ENCODE measurements at regions not wholly inside any gene's neighbourhood (a gene's known extent, or its start where the extent isn't known, plus 50 kb on each side); places are given as distances from the start of the nearest gene placed in this dataset.

DNA sequence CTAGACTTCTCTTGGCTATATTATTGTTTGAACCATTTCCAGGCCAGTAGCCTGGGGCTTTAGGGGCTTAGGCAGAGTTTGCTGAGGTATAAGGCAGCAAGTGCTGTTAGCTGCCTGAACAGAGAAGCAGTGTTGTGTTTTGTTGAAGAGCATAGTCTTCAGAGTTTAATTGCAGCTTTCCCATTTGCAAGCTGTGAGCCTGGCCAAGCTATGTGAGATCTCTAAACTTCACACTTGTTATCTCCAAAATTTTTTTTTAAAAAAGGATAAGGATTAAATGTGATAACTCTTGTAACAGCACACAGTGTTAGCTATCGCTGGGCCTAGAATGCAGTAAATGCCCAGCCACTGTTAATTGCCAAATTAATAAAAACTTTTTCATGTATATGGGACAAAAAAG lies 782.4 kb downstream of the REEP3 start:
- Mint-ChIP-seq H3K27ac (no peak overlapping the region), H3K36me3 (ENCODE audit: low read depth) (no peaks in the 10 kb centered on the region), H3K27me3 (no peaks in the 10 kb centered on the region), H3K4me1 (ENCODE audit: low read depth) (no peaks in the 10 kb centered on the region), H3K4me3 (no peak overlapping the region), H3K9me3 (no peaks in the 10 kb centered on the region)
- intact Hi-C loops (cut with micrococcal nuclease) = no loop called here

DNA sequence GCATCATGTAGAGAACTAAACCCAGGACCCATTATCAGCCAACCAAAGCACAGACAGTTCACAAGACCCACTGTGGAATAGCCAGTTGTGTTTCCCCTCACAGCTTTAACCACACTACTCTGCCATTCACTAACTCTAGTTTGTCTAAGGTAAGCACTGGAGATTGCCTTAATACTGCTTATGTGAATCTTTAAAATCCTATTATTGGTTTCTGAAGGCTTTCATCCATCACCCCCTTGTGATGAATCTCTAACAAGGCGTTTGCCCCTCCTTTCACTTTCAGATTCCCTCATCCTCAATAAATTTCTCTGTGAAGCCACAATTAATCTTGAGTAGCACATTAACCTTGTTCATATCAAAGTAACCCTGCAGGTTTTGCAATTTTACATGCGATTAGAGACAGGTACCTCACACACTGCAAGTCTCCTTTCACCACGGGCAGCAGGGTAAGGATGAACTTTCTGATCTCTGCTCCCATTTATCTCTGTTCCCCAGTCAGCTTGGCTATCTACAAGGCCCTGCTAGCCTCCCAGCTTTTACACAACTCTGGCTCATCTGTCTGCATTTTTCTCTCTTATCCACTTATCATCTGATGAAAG lies 785.6 kb downstream of the REEP3 start:
- Mint-ChIP-seq H3K4me3 (no peak overlapping the region), H3K27me3 (no peaks in the 10 kb centered on the region), H3K27ac (no peak overlapping the region), H3K4me1 (ENCODE audit: low read depth) (no peaks in the 10 kb centered on the region), H3K9me3 (no peaks in the 10 kb centered on the region), H3K36me3 (ENCODE audit: low read depth) (no peaks in the 10 kb centered on the region)
- intact Hi-C loops (cut with micrococcal nuclease) = no loop called here

DNA sequence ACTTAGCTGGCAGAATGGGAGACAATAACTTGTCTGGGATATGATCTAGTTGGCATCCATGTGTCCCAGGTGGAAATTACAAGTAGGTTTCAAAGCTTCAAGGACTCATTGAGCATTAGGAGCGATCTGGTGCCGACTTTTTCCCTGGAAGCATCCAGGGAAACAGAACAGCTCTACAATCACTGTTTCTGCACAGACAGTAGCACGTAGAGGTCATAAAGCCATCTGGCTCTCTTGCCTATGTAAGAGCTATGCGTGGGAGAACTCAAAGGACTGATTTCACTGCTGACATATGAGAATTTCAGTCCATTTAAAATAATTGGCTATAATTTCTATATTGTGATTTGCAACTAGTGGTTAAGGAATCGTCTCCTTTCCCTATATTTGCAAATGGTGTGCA lies 791.7 kb downstream of the REEP3 start:
- H3K9me3 Mint-ChIP-seq = no peaks in the 10 kb centered on the region
- no peaks in the 10 kb centered on the region for H3K4me1 Mint-ChIP-seq (ENCODE audit: low read depth)
- H3K36me3 Mint-ChIP-seq (ENCODE audit: low read depth) = no peaks in the 10 kb centered on the region
- no peak overlapping the region for H3K27ac Mint-ChIP-seq
- intact Hi-C loops (cut with micrococcal nuclease) = no loop called here
- H3K27me3 Mint-ChIP-seq = no peaks in the 10 kb centered on the region
- no peak overlapping the region for H3K4me3 Mint-ChIP-seq

DNA sequence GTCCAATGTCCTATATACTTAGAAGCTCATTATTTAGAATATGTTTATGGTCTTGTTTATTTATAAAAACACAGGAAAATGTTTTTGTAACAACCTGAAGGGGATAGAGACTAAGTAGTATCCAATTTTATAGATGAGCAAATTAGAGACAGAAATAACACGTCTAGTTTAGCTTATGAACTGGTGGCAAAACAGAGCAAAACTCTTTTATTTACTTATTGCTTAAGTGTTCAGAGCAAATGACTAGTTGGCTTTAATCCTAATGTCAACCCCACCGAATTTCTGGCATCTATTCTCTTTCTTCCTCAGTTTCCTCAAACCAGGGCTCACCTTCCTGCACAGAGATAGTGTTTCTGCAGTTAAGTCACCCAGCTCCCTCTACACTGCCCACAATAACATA lies 792.8 kb downstream of the REEP3 start:
- Mint-ChIP-seq H3K27ac (no peak overlapping the region), H3K4me1 (ENCODE audit: low read depth) (no peaks in the 10 kb centered on the region), H3K36me3 (ENCODE audit: low read depth) (no peaks in the 10 kb centered on the region), H3K4me3 (no peak overlapping the region), H3K27me3 (no peaks in the 10 kb centered on the region), H3K9me3 (no peaks in the 10 kb centered on the region)
- intact Hi-C loops (cut with micrococcal nuclease) = no loop called here

DNA sequence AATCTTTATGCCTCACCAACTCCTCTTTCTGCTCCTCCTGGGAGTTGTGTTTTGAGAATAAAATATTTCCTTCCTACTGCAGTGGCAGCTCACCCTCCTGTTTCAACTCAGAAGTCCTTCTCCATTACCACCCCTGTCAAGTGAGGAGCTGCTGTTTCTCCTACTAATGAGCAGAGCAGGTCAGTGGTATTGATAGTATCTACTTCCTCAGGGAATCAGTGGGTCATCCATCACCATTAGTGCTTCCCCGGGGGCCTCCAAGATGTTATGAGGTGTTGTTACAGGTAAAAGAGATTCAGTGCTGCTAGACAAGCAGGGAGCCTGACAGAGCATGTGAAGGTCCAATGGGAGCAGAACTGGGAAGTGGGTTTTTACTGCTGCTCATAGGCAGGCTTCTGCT lies 795.2 kb downstream of the REEP3 start:
- H3K27me3 Mint-ChIP-seq = no peaks in the 10 kb centered on the region
- intact Hi-C loops (cut with micrococcal nuclease) = no loop called here
- no peaks in the 10 kb centered on the region for H3K4me1 Mint-ChIP-seq (ENCODE audit: low read depth)
- H3K27ac Mint-ChIP-seq = no peak overlapping the region
- H3K4me3 Mint-ChIP-seq = no peak overlapping the region
- no peaks in the 10 kb centered on the region for H3K9me3 Mint-ChIP-seq
- no peaks in the 10 kb centered on the region for H3K36me3 Mint-ChIP-seq (ENCODE audit: low read depth)

DNA sequence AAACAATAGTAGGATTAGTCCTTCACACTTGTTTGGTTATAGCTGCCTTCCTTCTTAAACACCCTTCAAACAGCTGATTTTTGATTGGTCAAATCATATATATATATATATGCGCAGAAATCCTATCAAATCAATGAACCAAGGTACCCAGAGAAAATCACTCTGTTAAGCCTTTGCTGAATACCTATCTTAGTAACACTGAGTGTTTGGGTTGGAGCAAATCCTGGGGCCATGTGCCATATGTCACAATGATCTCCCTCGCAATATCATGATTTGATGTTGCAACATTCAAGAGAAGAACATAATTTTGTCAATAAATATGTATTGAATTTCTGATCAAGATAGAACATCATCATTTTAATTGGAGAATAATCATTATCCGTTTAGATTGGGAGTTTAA lies 795.6 kb downstream of the REEP3 start:
- Mint-ChIP-seq H3K4me1 (ENCODE audit: low read depth) (no peaks in the 10 kb centered on the region), H3K27me3 (no peaks in the 10 kb centered on the region), H3K27ac (no peak overlapping the region), H3K4me3 (no peak overlapping the region), H3K36me3 (ENCODE audit: low read depth) (no peaks in the 10 kb centered on the region), H3K9me3 (no peaks in the 10 kb centered on the region)
- intact Hi-C loops (cut with micrococcal nuclease) = no loop called here

DNA sequence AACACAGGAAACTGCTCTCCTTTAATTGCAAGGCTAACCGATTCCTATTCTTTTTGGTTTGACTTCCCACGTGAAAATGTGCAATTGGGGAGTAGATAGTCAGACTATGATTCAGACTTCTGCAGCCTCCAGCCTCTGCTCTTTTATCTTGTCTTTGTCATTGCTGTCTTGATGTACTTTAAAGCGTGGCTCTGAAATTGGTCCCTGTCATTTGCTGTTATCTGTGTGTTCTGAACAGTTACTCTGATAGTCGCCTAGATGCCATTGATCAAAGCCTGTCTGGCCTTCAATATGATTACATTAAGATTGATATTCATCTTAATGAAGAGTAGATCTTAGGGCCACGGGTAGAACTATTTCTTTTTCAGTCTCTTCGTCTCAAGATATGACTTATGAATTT lies 799.2 kb downstream of the REEP3 start:
- no peaks in the 10 kb centered on the region for H3K4me1 Mint-ChIP-seq (ENCODE audit: low read depth)
- peaks cover 18% of the 10 kb centered on the region for H3K9me3 Mint-ChIP-seq
- H3K27ac Mint-ChIP-seq = no peak overlapping the region
- no peak overlapping the region for H3K4me3 Mint-ChIP-seq
- H3K36me3 Mint-ChIP-seq (ENCODE audit: low read depth) = no peaks in the 10 kb centered on the region
- intact Hi-C loops (cut with micrococcal nuclease) = no loop called here
- H3K27me3 Mint-ChIP-seq = no peaks in the 10 kb centered on the region

DNA sequence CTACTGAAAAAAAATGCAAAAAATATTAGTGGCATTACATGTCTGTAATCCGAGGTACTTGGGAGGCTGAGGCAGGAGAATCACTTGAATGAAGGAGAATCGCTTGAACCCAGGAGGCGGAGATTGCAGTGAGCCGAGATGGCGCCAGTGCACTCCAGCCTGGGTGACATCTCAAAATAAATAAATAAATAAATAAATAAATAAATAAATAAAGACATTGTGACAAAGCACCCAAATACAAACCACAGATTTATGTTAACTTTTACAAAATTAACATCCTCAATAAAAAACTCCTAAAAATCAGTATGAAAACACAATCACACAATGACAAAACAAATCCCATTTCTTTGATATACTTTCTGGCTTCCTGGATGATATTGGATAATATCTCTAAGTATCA lies 808.3 kb downstream of the REEP3 start:
- Mint-ChIP-seq H3K4me1 (ENCODE audit: low read depth) (no peaks in the 10 kb centered on the region), H3K36me3 (ENCODE audit: low read depth) (no peaks in the 10 kb centered on the region), H3K4me3 (no peak overlapping the region), H3K27me3 (no peaks in the 10 kb centered on the region), H3K27ac (no peak overlapping the region), H3K9me3 (peaks cover 28% of the 10 kb centered on the region)
- intact Hi-C loops (cut with micrococcal nuclease) = no loop called here

DNA sequence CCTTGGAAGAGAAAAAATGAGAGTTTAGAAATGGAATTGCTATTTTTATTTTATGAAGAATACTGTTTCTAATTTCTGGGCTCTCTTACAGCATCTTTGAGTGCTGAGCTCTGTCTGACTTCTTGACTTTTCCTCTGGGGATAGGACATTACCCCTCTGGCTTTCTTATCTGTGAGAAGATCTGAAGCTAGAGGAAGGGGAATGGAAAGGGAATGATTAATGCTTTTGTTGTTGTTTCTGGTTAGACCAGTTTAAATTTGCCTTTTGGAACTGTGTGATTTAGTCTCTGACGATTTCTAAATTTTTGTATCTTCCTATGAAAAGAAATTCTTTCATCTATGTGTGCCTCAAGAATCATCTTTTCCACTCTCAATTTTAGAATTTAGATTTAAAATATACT lies 811.4 kb downstream of the REEP3 start:
- Mint-ChIP-seq H3K27ac (no peak overlapping the region), H3K4me1 (ENCODE audit: low read depth) (no peaks in the 10 kb centered on the region), H3K9me3 (peaks cover 4% of the 10 kb centered on the region), H3K36me3 (ENCODE audit: low read depth) (no peaks in the 10 kb centered on the region), H3K27me3 (no peaks in the 10 kb centered on the region), H3K4me3 (no peak overlapping the region)
- intact Hi-C loops (cut with micrococcal nuclease) = no loop called here

DNA sequence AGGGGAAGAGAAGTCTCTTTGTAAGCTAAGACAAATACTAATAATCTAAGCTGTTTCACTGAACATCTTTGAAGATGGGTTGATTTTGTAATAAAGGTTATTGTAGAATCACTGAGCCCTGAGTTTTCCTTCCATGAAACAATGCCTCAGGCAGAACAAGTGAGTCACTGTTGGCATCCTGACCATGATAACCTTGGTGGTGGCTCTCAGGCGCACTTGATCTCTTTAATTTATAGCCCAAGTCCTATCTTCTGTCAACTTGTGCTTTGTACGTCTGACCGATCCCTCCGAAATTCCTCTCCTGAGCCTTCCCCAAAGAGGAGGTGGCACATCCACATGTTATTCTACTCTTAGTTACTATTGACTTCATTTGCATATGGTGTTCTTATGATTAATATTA lies 812.9 kb downstream of the REEP3 start:
- Mint-ChIP-seq H3K4me3 (no peak overlapping the region), H3K4me1 (ENCODE audit: low read depth) (no peaks in the 10 kb centered on the region), H3K36me3 (ENCODE audit: low read depth) (no peaks in the 10 kb centered on the region), H3K27me3 (no peaks in the 10 kb centered on the region), H3K27ac (no peak overlapping the region), H3K9me3 (no peaks in the 10 kb centered on the region)
- intact Hi-C loops (cut with micrococcal nuclease) = no loop called here

DNA sequence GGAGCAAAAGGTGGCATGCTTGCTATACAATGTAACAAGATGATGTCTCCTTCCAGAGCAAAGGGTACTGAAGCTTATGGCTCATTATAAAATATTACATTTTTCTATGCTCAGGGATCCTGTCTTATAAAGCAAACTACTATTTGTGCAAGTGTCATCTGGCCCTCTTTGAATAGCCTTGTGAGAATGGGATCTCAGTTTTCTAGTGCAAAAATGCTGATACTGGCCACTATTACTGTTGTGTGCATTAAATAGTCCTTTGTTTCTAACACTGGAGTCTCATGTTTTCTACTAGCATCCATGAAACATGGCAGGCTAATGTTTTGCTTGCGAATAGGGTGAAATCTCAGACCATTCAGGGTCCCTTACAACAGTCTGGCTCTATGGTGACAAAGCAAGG lies 823.0 kb downstream of the REEP3 start:
- no peaks in the 10 kb centered on the region for H3K36me3 Mint-ChIP-seq (ENCODE audit: low read depth)
- no peak overlapping the region for H3K4me3 Mint-ChIP-seq
- intact Hi-C loops (cut with micrococcal nuclease) = no loop called here
- no peaks in the 10 kb centered on the region for H3K4me1 Mint-ChIP-seq (ENCODE audit: low read depth)
- no peak overlapping the region for H3K27ac Mint-ChIP-seq
- no peaks in the 10 kb centered on the region for H3K27me3 Mint-ChIP-seq
- no peaks in the 10 kb centered on the region for H3K9me3 Mint-ChIP-seq

DNA sequence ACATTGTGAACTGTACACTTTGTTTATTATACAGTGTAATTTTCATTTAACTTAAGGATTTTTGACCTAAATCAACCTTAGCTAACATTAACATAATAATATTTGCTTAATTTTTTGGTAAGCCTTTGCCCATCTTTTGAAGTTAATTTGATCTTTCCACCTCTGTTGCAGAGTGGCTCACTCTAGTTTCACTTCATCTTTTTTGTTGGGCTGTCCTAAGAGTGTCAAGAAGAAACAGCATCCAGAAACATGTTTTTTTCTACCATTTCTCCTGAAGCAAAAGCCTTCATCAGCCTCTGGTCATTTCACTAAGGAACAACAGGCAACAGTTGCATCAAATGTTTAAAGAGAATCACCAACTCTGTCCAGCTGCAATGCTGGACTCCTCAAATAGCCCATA lies 824.7 kb downstream of the REEP3 start:
- no peaks in the 10 kb centered on the region for H3K27me3 Mint-ChIP-seq
- no peaks in the 10 kb centered on the region for H3K36me3 Mint-ChIP-seq (ENCODE audit: low read depth)
- no peak overlapping the region for H3K27ac Mint-ChIP-seq
- no peaks in the 10 kb centered on the region for H3K9me3 Mint-ChIP-seq
- H3K4me1 Mint-ChIP-seq (ENCODE audit: low read depth) = no peaks in the 10 kb centered on the region
- intact Hi-C loops (cut with micrococcal nuclease) = no loop called here
- H3K4me3 Mint-ChIP-seq = no peak overlapping the region

DNA sequence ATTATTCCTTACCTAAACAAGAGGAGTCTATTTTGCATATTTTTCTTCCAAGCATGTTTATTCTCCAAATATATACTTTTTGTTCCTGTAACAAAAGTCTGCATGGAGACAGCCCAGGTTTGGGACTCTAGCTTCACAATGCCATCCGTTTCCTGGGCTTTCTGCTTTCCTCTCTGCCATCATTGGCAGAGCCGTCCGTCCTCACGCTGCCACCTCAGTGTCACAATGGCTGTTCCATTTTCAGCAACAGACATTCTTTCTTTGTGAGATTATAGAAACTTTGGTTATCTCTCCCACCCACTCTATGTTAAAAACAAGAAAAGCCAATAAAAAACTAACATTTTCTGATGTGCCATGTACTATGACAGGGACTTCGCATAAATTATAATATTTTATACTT lies 825.2 kb downstream of the REEP3 start:
- intact Hi-C loops (cut with micrococcal nuclease) = no loop called here

DNA sequence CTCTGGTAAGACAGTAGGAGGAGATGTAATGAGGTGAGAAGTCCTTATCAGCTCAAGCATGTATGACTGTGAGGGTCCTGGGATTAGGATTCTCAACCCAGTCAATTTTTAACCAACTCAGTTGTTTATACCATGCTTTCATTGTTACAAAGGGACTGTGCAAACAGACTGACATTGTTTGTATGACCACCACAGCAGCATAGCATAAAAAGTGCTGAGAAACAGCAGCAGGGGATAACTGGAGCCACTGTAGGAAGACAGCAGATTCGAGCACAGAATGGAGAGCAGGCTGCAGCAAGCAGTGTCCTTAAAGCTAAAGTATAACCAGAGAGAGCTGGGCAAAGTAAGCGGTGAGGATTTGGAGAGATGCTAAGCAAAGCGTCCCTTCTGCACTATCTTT lies 829.5 kb downstream of the REEP3 start:
- Mint-ChIP-seq H3K27ac (no peak overlapping the region), H3K9me3 (peaks cover 9% of the 10 kb centered on the region), H3K4me1 (ENCODE audit: low read depth) (no peaks in the 10 kb centered on the region), H3K27me3 (no peaks in the 10 kb centered on the region), H3K4me3 (no peak overlapping the region), H3K36me3 (ENCODE audit: low read depth) (no peaks in the 10 kb centered on the region)
- intact Hi-C loops (cut with micrococcal nuclease) = no loop called here

More for the DNA sequence above, 825.2 kb downstream of the REEP3 start:
- no peak overlapping the region for H3K4me3 Mint-ChIP-seq
- H3K36me3 Mint-ChIP-seq (ENCODE audit: low read depth) = no peaks in the 10 kb centered on the region
- no peak overlapping the region for H3K27ac Mint-ChIP-seq
- no peaks in the 10 kb centered on the region for H3K9me3 Mint-ChIP-seq
- H3K4me1 Mint-ChIP-seq (ENCODE audit: low read depth) = no peaks in the 10 kb centered on the region
- H3K27me3 Mint-ChIP-seq = no peaks in the 10 kb centered on the region

DNA sequence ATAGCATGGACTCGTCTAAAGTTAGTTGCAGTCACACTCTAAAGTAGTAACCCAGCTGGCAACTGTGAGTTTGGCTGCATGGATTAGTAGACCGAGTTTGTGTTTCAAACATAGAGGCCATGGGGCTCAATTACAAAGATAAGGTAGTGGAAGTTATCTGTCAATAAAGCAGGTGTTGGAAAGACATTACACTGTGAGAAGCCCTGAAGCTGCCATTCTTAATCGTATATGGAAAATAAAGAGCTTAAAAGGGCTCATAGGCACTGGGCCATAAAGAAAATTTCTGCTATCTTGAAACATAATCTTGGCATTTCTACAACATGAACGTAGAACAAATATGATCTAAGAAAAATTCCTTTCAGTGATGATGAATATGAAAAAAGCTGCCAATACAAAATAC lies 837.7 kb downstream of the REEP3 start:
- H3K4me3 Mint-ChIP-seq = no peak overlapping the region
- no peaks in the 10 kb centered on the region for H3K36me3 Mint-ChIP-seq (ENCODE audit: low read depth)
- H3K27ac Mint-ChIP-seq = no peak overlapping the region
- peaks cover 23% of the 10 kb centered on the region for H3K9me3 Mint-ChIP-seq
- intact Hi-C loops (cut with micrococcal nuclease) = no loop called here
- no peaks in the 10 kb centered on the region for H3K27me3 Mint-ChIP-seq
- no peaks in the 10 kb centered on the region for H3K4me1 Mint-ChIP-seq (ENCODE audit: low read depth)
